ENCODE measurements at regions not wholly inside any gene's neighbourhood (a gene's known extent, or its start where the extent isn't known, plus 50 kb on each side); places are given as distances from the start of the nearest gene placed in this dataset.

GRCh38 chr19:28828276-28828870, 384.6 kb downstream of the UQCRFS1 start:
- no peak for ATAC-seq (ENCODE audit: insufficient number of reproducible peaks, low FRiP score, low read depth)
- H3K27ac ChIP-seq: no peak overlapping the region
- DNase-seq (ENCODE audit: low spot score): no peak
- no peak for TF ChIP-seq CTCF (IDR thresholded peaks at IDR 0.05)
- no peaks in the 10 kb centered on the region for H3K9me3 ChIP-seq
- no peak overlapping the region for H3K4me3 ChIP-seq
- no peaks in the 10 kb centered on the region for H3K27me3 ChIP-seq (replicated peaks; ENCODE audit: insufficient read depth)
- no peaks in the 10 kb centered on the region for H3K4me1 ChIP-seq (ENCODE audit: control insufficient read depth in 1 of 2, low read depth in 2 of 2)
- H3K36me3 ChIP-seq: no peaks in the 10 kb centered on the region

- ATAC-seq (ENCODE audit: insufficient number of reproducible peaks, low FRiP score, low read depth) (no peak), DNase-seq (ENCODE audit: low spot score) (no peak)
- Histone ChIP-seq H3K4me1 (ENCODE audit: control insufficient read depth in 1 of 2, low read depth in 2 of 2) (no peaks in the 10 kb centered on the region), H3K27me3 (replicated peaks; ENCODE audit: insufficient read depth) (no peaks in the 10 kb centered on the region), H3K27ac (no peak overlapping the region), H3K36me3 (no peaks in the 10 kb centered on the region), H3K4me3 (no peak overlapping the region), H3K9me3 (no peaks in the 10 kb centered on the region)
- no peak for TF ChIP-seq CTCF (IDR thresholded peaks at IDR 0.05)
Measured at GRCh38 chr19:28827382-28827781, 385.6 kb downstream of the UQCRFS1 start.

- Histone ChIP-seq H3K27me3 (replicated peaks; ENCODE audit: insufficient read depth) (no peaks in the 10 kb centered on the region), H3K27ac (no peak overlapping the region), H3K4me1 (ENCODE audit: control insufficient read depth in 1 of 2, low read depth in 2 of 2) (no peaks in the 10 kb centered on the region), H3K36me3 (no peaks in the 10 kb centered on the region), H3K4me3 (no peak overlapping the region), H3K9me3 (no peaks in the 10 kb centered on the region)
- DNase-seq (ENCODE audit: low spot score) (no peak), ATAC-seq (ENCODE audit: insufficient number of reproducible peaks, low FRiP score, low read depth) (no peak)
- no peak for TF ChIP-seq CTCF (IDR thresholded peaks at IDR 0.05)
Measured at GRCh38 chr19:28823338-28823961, 389.5 kb downstream of the UQCRFS1 start.

- no peaks in the 10 kb centered on the region for H3K4me1 ChIP-seq (ENCODE audit: control insufficient read depth in 1 of 2, low read depth in 2 of 2)
- DNase-seq (ENCODE audit: low spot score): no peak
- no peaks in the 10 kb centered on the region for H3K36me3 ChIP-seq
Measured at GRCh38 chr19:28820289-28820688, 392.7 kb downstream of the UQCRFS1 start.

GRCh38 chr19:28815257-28815656, 397.7 kb downstream of the UQCRFS1 start:
- no peak overlapping the region for H3K27ac ChIP-seq
- H3K27me3 ChIP-seq (replicated peaks; ENCODE audit: insufficient read depth): no peaks in the 10 kb centered on the region
- no peak for DNase-seq (ENCODE audit: low spot score)
- H3K36me3 ChIP-seq: no peaks in the 10 kb centered on the region
- ATAC-seq (ENCODE audit: insufficient number of reproducible peaks, low FRiP score, low read depth): no peak
- no peaks in the 10 kb centered on the region for H3K4me1 ChIP-seq (ENCODE audit: control insufficient read depth in 1 of 2, low read depth in 2 of 2)
- no peak for TF ChIP-seq CTCF (IDR thresholded peaks at IDR 0.05)
- no peaks in the 10 kb centered on the region for H3K9me3 ChIP-seq
- H3K4me3 ChIP-seq: no peak overlapping the region

More at GRCh38 chr19:28820289-28820688, 392.7 kb downstream of the UQCRFS1 start:
- Histone ChIP-seq H3K27me3 (replicated peaks; ENCODE audit: insufficient read depth) (no peaks in the 10 kb centered on the region), H3K27ac (no peak overlapping the region), H3K9me3 (no peaks in the 10 kb centered on the region), H3K4me3 (no peak overlapping the region)
- TF ChIP-seq CTCF (IDR thresholded peaks at IDR 0.05): no peak
- ATAC-seq (ENCODE audit: insufficient number of reproducible peaks, low FRiP score, low read depth): no peak
